C1 segment of cervical spinal cord (tissue), 14 donors: ENCODE measurements at regions not wholly inside any gene's neighbourhood (a gene's known extent, or its start where the extent isn't known, plus 50 kb on each side); places are given as distances from the start of the nearest gene placed in this dataset.

Experiments
- DNase-seq, 14 donors: peaks; one replicate each; lab custom pipeline; 2025; lab: John Stamatoyannopoulos, UW

- peak in 13 of 14 donors; percentile 5 to 58 (median 38) for DNase-seq
These were observed 65.9 kb downstream of the EFNB1 start for GRCh38 chrX:68894513-68895340.

DNA sequence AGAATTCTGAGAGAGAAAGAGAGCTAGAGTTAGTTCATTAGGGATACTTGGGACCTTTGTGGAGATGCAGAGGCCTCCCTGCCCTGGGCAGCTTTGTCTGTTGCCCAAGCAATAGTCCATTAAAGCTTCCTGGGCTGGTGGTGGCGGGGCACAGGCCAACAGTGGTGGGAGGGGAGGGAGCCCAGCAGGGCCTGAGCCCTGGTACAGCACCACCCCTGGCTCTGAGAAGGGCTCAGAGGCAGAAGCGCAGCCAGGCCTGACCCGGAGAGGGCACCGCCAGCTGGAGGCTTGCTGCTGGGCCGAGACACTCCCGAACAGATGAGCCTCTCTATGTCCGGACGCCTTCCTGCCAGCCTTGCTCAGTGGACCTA, 65.3 kb downstream of the EFNB1 start:
- DNase-seq, result peak in 10 of 14 donors; percentile 4 to 58 (median 37)

- DNase-seq, result no peak
These were observed 63.8 kb downstream of the EFNB1 start for GRCh38 chrX:68892651-68893050.

DNA sequence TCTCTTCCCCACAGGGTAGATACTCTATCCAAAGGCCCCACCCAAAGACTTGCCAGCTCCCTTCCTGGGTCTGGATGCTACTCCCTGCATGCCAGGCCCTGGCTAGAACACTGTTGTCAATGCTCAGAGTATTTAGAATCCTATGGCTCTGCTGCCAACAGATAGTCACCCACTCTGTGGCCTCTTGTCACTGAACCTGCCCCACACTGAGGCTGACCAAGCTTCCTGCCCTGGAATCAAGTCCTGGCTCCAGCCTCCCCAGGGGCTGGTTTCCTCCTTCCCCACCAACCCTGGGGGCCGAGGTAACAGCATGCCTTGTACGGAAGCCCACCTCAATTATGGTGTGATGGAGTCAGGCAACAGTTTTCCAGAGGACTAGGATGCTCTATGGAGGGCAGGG, 63.3 kb downstream of the EFNB1 start:
- no peak for DNase-seq
